ENCODE measurements at regions not wholly inside any gene's neighbourhood (a gene's known extent, or its start where the extent isn't known, plus 50 kb on each side); places are given as distances from the start of the nearest gene placed in this dataset.

- no peak for FAIRE-seq
- DNase-seq (ENCODE audit: low spot score), result no peak
Observed at GRCh38 chr10:2659660-2660209, 407.6 kb upstream of the PFKP start.

- DNase-seq (ENCODE audit: low spot score) (no peak), FAIRE-seq (no peak)
Observed at GRCh38 chr10:2658780-2659179, 408.6 kb upstream of the PFKP start.

- DNase-seq (ENCODE audit: low spot score) (no peak), FAIRE-seq (no peak)
Observed at GRCh38 chr10:2650328-2650727, 417.0 kb upstream of the PFKP start.

GRCh38 chr10:2641028-2641427, 426.3 kb upstream of the PFKP start:
- FAIRE-seq (no peak), DNase-seq (ENCODE audit: low spot score) (no peak)

- DNase-seq (ENCODE audit: low spot score) (no peak), FAIRE-seq (no peak)
Observed at GRCh38 chr10:2633630-2634029, 433.7 kb upstream of the PFKP start.

GRCh38 chr10:2631557-2632205, 435.7 kb upstream of the PFKP start:
- FAIRE-seq, result no peak
- no peak for DNase-seq (ENCODE audit: low spot score)

GRCh38 chr10:2628705-2629104, 438.6 kb upstream of the PFKP start:
- FAIRE-seq, result no peak
- DNase-seq (ENCODE audit: low spot score), result no peak

GRCh38 chr10:2627969-2628368, 439.4 kb upstream of the PFKP start:
- no peak for DNase-seq (ENCODE audit: low spot score)
- no peak for FAIRE-seq

GRCh38 chr10:2625094-2625493, 442.3 kb upstream of the PFKP start:
- DNase-seq (ENCODE audit: low spot score), result no peak
- no peak for FAIRE-seq

- FAIRE-seq (no peak), DNase-seq (ENCODE audit: low spot score) (no peak)
Observed at GRCh38 chr10:2623675-2624274, 443.6 kb upstream of the PFKP start.

GRCh38 chr10:2620827-2621521, 446.4 kb upstream of the PFKP start:
- no peak for DNase-seq (ENCODE audit: low spot score)
- FAIRE-seq, result no peak

- no peak for FAIRE-seq
- DNase-seq (ENCODE audit: low spot score), result no peak
Observed at GRCh38 chr10:2619916-2620315, 447.4 kb upstream of the PFKP start.

- no peak for FAIRE-seq
- DNase-seq (ENCODE audit: low spot score), result no peak
Observed at GRCh38 chr10:2619472-2619871, 447.9 kb upstream of the PFKP start.

GRCh38 chr10:2618690-2619089, 448.7 kb upstream of the PFKP start:
- no peak for DNase-seq (ENCODE audit: low spot score)
- no peak for FAIRE-seq

- FAIRE-seq (no peak), DNase-seq (ENCODE audit: low spot score) (no peak)
Observed at GRCh38 chr10:2616215-2616614, 451.1 kb upstream of the PFKP start.

- no peak for FAIRE-seq
Observed at GRCh38 chr10:2611603-2612002, 455.7 kb upstream of the PFKP start.

GRCh38 chr10:2610946-2611345, 456.4 kb upstream of the PFKP start:
- DNase-seq (ENCODE audit: low spot score) (no peak), FAIRE-seq (no peak)

More at GRCh38 chr10:2611603-2612002, 455.7 kb upstream of the PFKP start:
- no peak for DNase-seq (ENCODE audit: low spot score)

GRCh38 chr10:2604891-2605290, 462.5 kb upstream of the PFKP start:
- FAIRE-seq (no peak), DNase-seq (ENCODE audit: low spot score) (no peak)

GRCh38 chr10:2599571-2599970, 467.8 kb upstream of the PFKP start:
- FAIRE-seq (no peak), DNase-seq (ENCODE audit: low spot score) (no peak)

- FAIRE-seq (no peak), DNase-seq (ENCODE audit: low spot score) (no peak)
Observed at GRCh38 chr10:2592360-2593160, 474.8 kb upstream of the PFKP start.

- DNase-seq (ENCODE audit: low spot score) (no peak), FAIRE-seq (peak; percentile 4)
Observed at GRCh38 chr10:2589196-2589595, 478.2 kb upstream of the PFKP start.

- FAIRE-seq (no peak), DNase-seq (ENCODE audit: low spot score) (no peak)
Observed at GRCh38 chr10:2584385-2584784, 483.0 kb upstream of the PFKP start.
